GM23338 (cell line): ENCODE measurements at regions not wholly inside any gene's neighbourhood (a gene's known extent, or its start where the extent isn't known, plus 50 kb on each side); places are given as distances from the start of the nearest gene placed in this dataset.

Experiments
- ATAC-seq: fragments of 200-7000 bp; cut with Tn5 transposase; 3 replicates; pipeline ENCODE4 v1.9.1; 2020
- DNase-seq: peaks from one replicate; pipeline ENCODE4 v3.0.0-alpha.2; 2015; ENCODE audit warnings: low spot score
- H2AFZ ChIP-seq: fragments of 200-600 bp; sonication (generic); 2 replicates; pipeline ENCODE4 v1.8.0; 2016; ENCODE audit warnings: antibody characterized with exemption, mild to moderate bottlenecking, moderate library complexity
- H3F3A ChIP-seq: fragments of 200-600 bp; sonication (generic); replicated peaks from 2 replicates; pipeline ENCODE4 v1.8.0; 2017; ENCODE audit warnings: antibody characterized with exemption, mixed run types, low read depth
- H3K27ac ChIP-seq: fragments of 200-600 bp; sonication (generic); 2 replicates; pipeline ENCODE4 v1.6.1; 2016; ENCODE audit warnings: low read depth
- H3K27me3 ChIP-seq: fragments of 200-600 bp; sonication (generic); 2 replicates; pipeline ENCODE4 v1.8.0; 2016; ENCODE audit warnings: mild to moderate bottlenecking, mixed run types, moderate library complexity; ENCODE audit not compliant: insufficient read depth
- H3K36me3 ChIP-seq: fragments of 200-600 bp; sonication (generic); 2 replicates; pipeline ENCODE4 v1.8.0; 2016; ENCODE audit warnings: mild to moderate bottlenecking; ENCODE audit not compliant: insufficient read depth
- H3K4me1 ChIP-seq: fragments of 200-600 bp; sonication (generic); 2 replicates; pipeline ENCODE4 v1.8.0; 2016; ENCODE audit warnings: mild to moderate bottlenecking, moderate library complexity; ENCODE audit not compliant: insufficient read depth
- H3K4me2 ChIP-seq: fragments of 200-600 bp; sonication (generic); 2 replicates; pipeline ENCODE4 v1.7.1; 2017; ENCODE audit warnings: mixed run types
- H3K4me3 ChIP-seq: fragments of 200-600 bp; sonication (generic); 2 replicates; pipeline ENCODE4 v1.6.1; 2016; ENCODE audit warnings: mixed run types
- H3K79me2 ChIP-seq: fragments of 200-600 bp; sonication (generic); replicated peaks from 2 replicates; pipeline ENCODE4 v1.8.0; 2017; ENCODE audit warnings: mild to moderate bottlenecking; ENCODE audit not compliant: insufficient read depth
- H3K9me2 ChIP-seq: fragments of 200-600 bp; sonication (generic); 2 replicates; pipeline ENCODE4 v1.8.0; 2017; ENCODE audit not compliant: insufficient read depth
- H4K20me1 ChIP-seq: fragments of 200-600 bp; sonication (generic); replicated peaks from 2 replicates; pipeline ENCODE4 v1.8.0; 2017; ENCODE audit warnings: mild to moderate bottlenecking; ENCODE audit not compliant: insufficient read depth
- H3K27ac Mint-ChIP-seq: 2 replicates; pipeline ENCODE4 v1.8.0; 2020; ENCODE audit warnings: inconsistent platforms, mild to moderate bottlenecking, moderate library complexity, mixed read lengths
- H3K27me3 Mint-ChIP-seq: 3 replicates; pipeline ENCODE4 v1.8.0; 2022; ENCODE audit warnings: low read depth, mild to moderate bottlenecking, moderate library complexity, mixed read lengths, inconsistent platforms; ENCODE audit not compliant: insufficient read depth, poor library complexity
- H3K36me3 Mint-ChIP-seq: 3 replicates; pipeline ENCODE4 v1.8.0; 2021; ENCODE audit warnings: low read depth, mild to moderate bottlenecking, inconsistent platforms, moderate library complexity, mixed read lengths
- H3K4me1 Mint-ChIP-seq: 3 replicates; pipeline ENCODE4 v1.8.0; 2020; ENCODE audit warnings: mild to moderate bottlenecking, inconsistent platforms, mixed read lengths
- H3K4me3 Mint-ChIP-seq: 3 replicates; pipeline ENCODE4 v1.8.0; 2021; ENCODE audit warnings: moderate library complexity, mild to moderate bottlenecking, inconsistent platforms, mixed read lengths
- H3K9me3 Mint-ChIP-seq: 3 replicates; pipeline ENCODE4 v1.8.0; 2020; ENCODE audit warnings: moderate library complexity, mild to moderate bottlenecking, inconsistent platforms, mixed read lengths
- CREB1 ChIP-seq: fragments of 250-450 bp; sonication (Bioruptor Pico); IDR thresholded peaks from 2 replicates; pipeline ENCODE4 v1.5.0; 2020; ENCODE audit warnings: low read depth, mild to moderate bottlenecking, moderate library complexity
- ETS1 ChIP-seq: IDR thresholded peaks from 2 replicates; pipeline ENCODE4 v1.6.1; 2016; ENCODE audit warnings: antibody characterized with exemption
- EZH2phosphoT487 ChIP-seq: fragments of 200-600 bp; sonication (generic); IDR thresholded peaks from one replicate; pipeline ENCODE4 v1.8.1; 2018; ENCODE audit warnings: antibody characterized with exemption; ENCODE audit not compliant: unreplicated experiment
- JUNB ChIP-seq: IDR thresholded peaks from one replicate; pipeline ENCODE4 v1.6.1; 2016; ENCODE audit warnings: antibody characterized with exemption; ENCODE audit not compliant: unreplicated experiment
- NANOG ChIP-seq: IDR thresholded peaks from 2 replicates; pipeline ENCODE4 v1.6.1; 2016; ENCODE audit warnings: antibody characterized with exemption, borderline replicate concordance
- STAT1 ChIP-seq: IDR thresholded peaks from one replicate; pipeline ENCODE4 v1.6.1; 2016; ENCODE audit warnings: antibody characterized with exemption; ENCODE audit not compliant: unreplicated experiment
- ZNF114 ChIP-seq: fragments of 250-450 bp; sonication (Bioruptor Pico); IDR thresholded peaks from 2 replicates; pipeline ENCODE4 v1.5.0; 2020; ENCODE audit warnings: mild to moderate bottlenecking, moderate library complexity
- ZNF331 ChIP-seq: fragments of 250-450 bp; sonication (Bioruptor Pico); IDR thresholded peaks from 2 replicates; pipeline ENCODE4 v1.5.0; 2020; ENCODE audit warnings: low read depth, mild to moderate bottlenecking, moderate library complexity
- TF ChIP-seq, protein P1 (sequence below): IDR thresholded peaks from one replicate; pipeline ENCODE4 v1.6.1; 2018; ENCODE audit warnings: antibody characterized with exemption; ENCODE audit not compliant: unreplicated experiment

DNA sequence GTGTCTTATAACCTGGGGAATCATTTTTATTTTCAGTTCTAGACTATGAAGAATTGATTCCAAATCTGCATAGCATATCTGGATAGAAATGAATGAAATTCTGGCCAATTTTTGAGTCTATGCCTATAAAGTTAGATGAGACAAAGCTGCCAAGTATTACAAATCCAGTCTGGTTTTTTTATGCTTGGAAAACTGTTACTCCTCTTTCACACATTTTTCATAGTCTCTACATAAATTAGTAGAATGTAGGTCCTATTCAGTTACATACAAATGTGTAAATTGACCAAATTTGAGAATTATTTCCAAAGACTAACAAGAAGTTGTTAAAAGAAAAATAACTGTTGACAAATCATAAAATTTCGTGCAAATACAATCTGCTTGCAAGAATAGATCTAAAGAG, 1505.2 kb downstream of the AMY1C start (continued):
- TF ChIP-seq ETS1: no peak
- TF ChIP-seq, protein P1, sequence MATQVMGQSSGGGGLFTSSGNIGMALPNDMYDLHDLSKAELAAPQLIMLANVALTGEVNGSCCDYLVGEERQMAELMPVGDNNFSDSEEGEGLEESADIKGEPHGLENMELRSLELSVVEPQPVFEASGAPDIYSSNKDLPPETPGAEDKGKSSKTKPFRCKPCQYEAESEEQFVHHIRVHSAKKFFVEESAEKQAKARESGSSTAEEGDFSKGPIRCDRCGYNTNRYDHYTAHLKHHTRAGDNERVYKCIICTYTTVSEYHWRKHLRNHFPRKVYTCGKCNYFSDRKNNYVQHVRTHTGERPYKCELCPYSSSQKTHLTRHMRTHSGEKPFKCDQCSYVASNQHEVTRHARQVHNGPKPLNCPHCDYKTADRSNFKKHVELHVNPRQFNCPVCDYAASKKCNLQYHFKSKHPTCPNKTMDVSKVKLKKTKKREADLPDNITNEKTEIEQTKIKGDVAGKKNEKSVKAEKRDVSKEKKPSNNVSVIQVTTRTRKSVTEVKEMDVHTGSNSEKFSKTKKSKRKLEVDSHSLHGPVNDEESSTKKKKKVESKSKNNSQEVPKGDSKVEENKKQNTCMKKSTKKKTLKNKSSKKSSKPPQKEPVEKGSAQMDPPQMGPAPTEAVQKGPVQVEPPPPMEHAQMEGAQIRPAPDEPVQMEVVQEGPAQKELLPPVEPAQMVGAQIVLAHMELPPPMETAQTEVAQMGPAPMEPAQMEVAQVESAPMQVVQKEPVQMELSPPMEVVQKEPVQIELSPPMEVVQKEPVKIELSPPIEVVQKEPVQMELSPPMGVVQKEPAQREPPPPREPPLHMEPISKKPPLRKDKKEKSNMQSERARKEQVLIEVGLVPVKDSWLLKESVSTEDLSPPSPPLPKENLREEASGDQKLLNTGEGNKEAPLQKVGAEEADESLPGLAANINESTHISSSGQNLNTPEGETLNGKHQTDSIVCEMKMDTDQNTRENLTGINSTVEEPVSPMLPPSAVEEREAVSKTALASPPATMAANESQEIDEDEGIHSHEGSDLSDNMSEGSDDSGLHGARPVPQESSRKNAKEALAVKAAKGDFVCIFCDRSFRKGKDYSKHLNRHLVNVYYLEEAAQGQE: no peak
- TF ChIP-seq STAT1: no peak
- TF ChIP-seq EZH2phosphoT487: no peak
- TF ChIP-seq JUNB: no peak

- DNase-seq (no peak), ATAC-seq (no peak)
- Histone ChIP-seq H2AFZ (no peak overlapping the region), H3K4me2 (no peak overlapping the region), H3K4me1 (no peaks in the 10 kb centered on the region), H3K27ac (no peak overlapping the region), H3K9me2 (no peaks in the 10 kb centered on the region), H3K27me3 (no peaks in the 10 kb centered on the region), H3K4me3 (no peak overlapping the region), H3F3A (no peaks in the 10 kb centered on the region), H3K36me3 (no peaks in the 10 kb centered on the region), H3K79me2 (no peaks in the 10 kb centered on the region), H4K20me1 (no peaks in the 10 kb centered on the region)
- peaks cover 2% of the 10 kb centered on the region for H3K27me3 Mint-ChIP-seq
- TF ChIP-seq EZH2phosphoT487 (no peak), ZNF331 (CRISPR knock-in tag) (no peak)
- H3K4me3 Mint-ChIP-seq: no peak overlapping the region
- peaks cover 24% of the 10 kb centered on the region for H3K9me3 Mint-ChIP-seq
- no peak overlapping the region for H3K27ac Mint-ChIP-seq
- H3K36me3 Mint-ChIP-seq: peaks cover 15% of the 10 kb centered on the region; the same call in 2 of the 3 replicates
- no peaks in the 10 kb centered on the region for H3K4me1 Mint-ChIP-seq
These were observed 1510.3 kb downstream of the AMY1C start for GRCh38 chr1:105260001-105260400.

DNA sequence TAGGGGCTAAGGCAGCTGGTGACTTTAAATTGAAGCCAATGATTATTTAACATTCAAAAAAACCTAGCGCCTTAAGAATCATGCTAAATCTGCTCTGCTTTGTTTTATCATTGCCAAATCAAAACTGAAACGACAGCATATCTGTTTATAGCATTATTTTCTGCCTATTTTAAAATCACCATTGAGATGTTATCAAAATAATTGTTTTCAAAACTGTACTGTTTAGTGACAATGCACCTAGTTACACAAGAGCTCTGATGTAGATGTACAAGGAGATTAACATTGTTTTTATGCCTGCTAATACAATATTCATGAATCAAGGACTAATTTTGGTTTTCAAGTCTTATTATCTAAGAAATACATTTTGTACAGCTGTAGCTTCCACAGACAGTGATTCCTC, 1521.3 kb downstream of the AMY1C start:
- ATAC-seq: no peak
- Histone ChIP-seq H3K9me2 (no peaks in the 10 kb centered on the region), H3K4me3 (no peak overlapping the region), H3K36me3 (no peaks in the 10 kb centered on the region), H3K79me2 (no peaks in the 10 kb centered on the region), H4K20me1 (no peaks in the 10 kb centered on the region), H3K4me1 (no peaks in the 10 kb centered on the region), H2AFZ (no peak overlapping the region), H3K4me2 (no peak overlapping the region), H3K27ac (no peak overlapping the region), H3K27me3 (no peaks in the 10 kb centered on the region), H3F3A (no peaks in the 10 kb centered on the region)
- no peak for DNase-seq
- Mint-ChIP-seq H3K9me3 (peaks cover 4% of the 10 kb centered on the region; the same call in 1 of the 3 replicates), H3K27me3 (no peaks in the 10 kb centered on the region), H3K27ac (no peak overlapping the region), H3K4me3 (no peak overlapping the region), H3K4me1 (no peaks in the 10 kb centered on the region), H3K36me3 (no peaks in the 10 kb centered on the region; the same call in 2 of the 3 replicates)
- TF ChIP-seq NANOG (no peak), ZNF114 (CRISPR knock-in tag) (no peak), CREB1 (CRISPR knock-in tag) (no peak), JUNB (no peak), ETS1 (no peak)
